ENCODE measurements at regions not wholly inside any gene's neighbourhood (a gene's known extent, or its start where the extent isn't known, plus 50 kb on each side); places are given as distances from the start of the nearest gene placed in this dataset.

DNA sequence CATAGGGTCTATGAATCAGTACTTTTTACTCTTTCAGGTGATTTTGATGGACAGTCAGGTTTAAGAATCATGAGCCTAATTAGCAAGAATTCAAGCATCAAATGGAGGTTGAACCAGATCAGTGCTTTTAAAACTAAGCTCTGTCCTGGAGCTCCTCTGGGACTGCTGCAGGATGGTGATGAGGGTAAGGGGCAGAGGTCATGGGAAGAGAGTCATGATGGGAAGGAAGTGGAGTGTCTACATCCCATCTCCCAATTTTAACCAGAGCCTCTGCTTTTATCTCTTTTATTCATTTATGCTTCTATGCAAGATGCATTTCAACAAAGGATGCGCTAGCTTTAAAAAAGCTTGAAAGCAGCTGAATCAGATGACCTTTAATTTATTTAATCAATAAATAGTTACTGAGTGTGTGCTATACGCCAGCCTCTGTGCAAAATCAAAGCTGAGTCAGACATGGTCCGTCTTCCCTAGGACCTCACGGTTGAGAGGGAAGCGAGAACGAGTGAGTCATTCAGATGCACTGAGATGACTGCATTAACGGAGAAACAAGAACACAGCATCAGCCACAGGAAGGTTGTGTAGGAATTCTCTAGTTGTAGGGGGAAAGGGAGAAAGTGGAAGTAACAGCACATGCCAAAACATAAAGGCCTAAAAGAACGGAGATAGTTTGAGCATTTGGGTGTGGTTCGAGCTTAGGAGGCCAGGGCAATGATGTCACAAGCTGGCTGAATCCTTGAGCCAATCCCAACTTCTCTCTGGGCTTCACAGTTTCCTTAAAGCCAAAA is 441.6 kb upstream of the BRINP1 start:
- ChIA-PET CTCF (no interaction called here), POLR2A (no interaction called here)
- Mint-ChIP-seq H3K27ac (no peak overlapping the region), H3K27me3 (ENCODE audit: low read depth) (no peaks in the 10 kb centered on the region), H3K36me3 (no peaks in the 10 kb centered on the region), H3K4me1 (peaks cover 35% of the 10 kb centered on the region), H3K4me3 (no peak overlapping the region), H3K9me3 (no peaks in the 10 kb centered on the region)
- ATAC-seq, result no peak
- TF ChIP-seq, protein P1, sequence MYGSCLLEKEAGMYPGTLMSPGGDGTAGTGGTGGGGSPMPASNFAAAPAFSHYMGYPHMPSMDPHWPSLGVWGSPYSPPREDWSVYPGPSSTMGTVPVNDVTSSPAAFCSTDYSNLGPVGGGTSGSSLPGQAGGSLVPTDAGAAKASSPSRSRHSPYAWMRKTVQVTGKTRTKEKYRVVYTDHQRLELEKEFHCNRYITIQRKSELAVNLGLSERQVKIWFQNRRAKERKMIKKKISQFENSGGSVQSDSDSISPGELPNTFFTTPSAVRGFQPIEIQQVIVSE (CRISPR knock-in tag; IDR thresholded peaks at IDR 0.05; ENCODE audit: borderline replicate concordance), result no peak
- TF ChIP-seq, protein P2, sequence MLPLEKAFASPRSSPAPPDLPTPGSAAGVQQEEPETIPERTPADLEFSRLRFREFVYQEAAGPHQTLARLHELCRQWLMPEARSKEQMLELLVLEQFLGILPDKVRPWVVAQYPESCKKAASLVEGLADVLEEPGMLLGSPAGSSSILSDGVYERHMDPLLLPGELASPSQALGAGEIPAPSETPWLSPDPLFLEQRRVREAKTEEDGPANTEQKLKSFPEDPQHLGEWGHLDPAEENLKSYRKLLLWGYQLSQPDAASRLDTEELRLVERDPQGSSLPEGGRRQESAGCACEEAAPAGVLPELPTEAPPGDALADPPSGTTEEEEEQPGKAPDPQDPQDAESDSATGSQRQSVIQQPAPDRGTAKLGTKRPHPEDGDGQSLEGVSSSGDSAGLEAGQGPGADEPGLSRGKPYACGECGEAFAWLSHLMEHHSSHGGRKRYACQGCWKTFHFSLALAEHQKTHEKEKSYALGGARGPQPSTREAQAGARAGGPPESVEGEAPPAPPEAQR (CRISPR knock-in tag; IDR thresholded peaks at IDR 0.05), result no peak
- TF ChIP-seq, protein P3, sequence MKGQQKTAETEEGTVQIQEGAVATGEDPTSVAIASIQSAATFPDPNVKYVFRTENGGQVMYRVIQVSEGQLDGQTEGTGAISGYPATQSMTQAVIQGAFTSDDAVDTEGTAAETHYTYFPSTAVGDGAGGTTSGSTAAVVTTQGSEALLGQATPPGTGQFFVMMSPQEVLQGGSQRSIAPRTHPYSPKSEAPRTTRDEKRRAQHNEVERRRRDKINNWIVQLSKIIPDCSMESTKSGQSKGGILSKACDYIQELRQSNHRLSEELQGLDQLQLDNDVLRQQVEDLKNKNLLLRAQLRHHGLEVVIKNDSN (CRISPR knock-in tag; IDR thresholded peaks at IDR 0.05), result no peak
- TF ChIP-seq, protein P4, sequence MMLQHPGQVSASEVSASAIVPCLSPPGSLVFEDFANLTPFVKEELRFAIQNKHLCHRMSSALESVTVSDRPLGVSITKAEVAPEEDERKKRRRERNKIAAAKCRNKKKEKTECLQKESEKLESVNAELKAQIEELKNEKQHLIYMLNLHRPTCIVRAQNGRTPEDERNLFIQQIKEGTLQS (CRISPR knock-in tag; conservative IDR thresholded peaks at IDR 0.05), result no peak
- TF ChIP-seq ZNF396 (CRISPR knock-in tag; IDR thresholded peaks at IDR 0.05; ENCODE audit: borderline replicate concordance) (no peak), PRRX2 (CRISPR knock-in tag; IDR thresholded peaks at IDR 0.05) (no peak), IRF2 (CRISPR knock-in tag; IDR thresholded peaks at IDR 0.05; ENCODE audit: borderline replicate concordance, low read depth) (no peak), NR3C1 (CRISPR knock-in tag; conservative IDR thresholded peaks at IDR 0.05; ENCODE audit: low read depth) (no peak), ZNF317 (CRISPR knock-in tag; IDR thresholded peaks at IDR 0.05; ENCODE audit: borderline replicate concordance, low read depth) (no peak), TCF7 (CRISPR knock-in tag; IDR thresholded peaks at IDR 0.05; ENCODE audit: low read depth) (no peak)
- TF ChIP-seq, protein P5, sequence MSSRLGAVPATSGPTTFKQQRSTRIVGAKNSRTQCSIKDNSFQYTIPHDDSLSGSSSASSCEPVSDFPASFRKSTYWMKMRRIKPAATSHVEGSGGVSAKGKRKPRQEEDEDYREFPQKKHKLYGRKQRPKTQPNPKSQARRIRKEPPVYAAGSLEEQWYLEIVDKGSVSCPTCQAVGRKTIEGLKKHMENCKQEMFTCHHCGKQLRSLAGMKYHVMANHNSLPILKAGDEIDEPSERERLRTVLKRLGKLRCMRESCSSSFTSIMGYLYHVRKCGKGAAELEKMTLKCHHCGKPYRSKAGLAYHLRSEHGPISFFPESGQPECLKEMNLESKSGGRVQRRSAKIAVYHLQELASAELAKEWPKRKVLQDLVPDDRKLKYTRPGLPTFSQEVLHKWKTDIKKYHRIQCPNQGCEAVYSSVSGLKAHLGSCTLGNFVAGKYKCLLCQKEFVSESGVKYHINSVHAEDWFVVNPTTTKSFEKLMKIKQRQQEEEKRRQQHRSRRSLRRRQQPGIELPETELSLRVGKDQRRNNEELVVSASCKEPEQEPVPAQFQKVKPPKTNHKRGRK (CRISPR knock-in tag; IDR thresholded peaks at IDR 0.05; ENCODE audit: borderline replicate concordance), result no peak
- DNase-seq (ENCODE audit: low spot score), result no peak

DNA sequence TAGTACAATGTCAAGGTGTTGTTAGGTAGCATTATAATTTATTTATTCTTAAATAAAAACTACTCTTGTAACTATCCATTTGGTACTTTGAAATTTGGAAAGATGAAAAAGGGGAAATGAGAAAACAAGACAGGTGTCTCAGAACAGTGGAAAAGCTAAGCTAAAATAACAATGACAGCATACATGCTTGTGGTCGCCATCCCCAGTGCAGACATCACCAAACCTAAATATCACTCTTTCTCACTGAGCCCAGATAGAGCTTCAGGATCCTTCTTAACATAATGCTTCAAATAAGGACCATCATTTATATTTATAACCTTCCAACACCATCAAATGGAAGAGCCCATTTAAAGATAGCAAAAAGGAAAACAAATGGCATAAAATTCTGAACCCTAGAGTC is 434.4 kb upstream of the BRINP1 start:
- H3K4me1 Mint-ChIP-seq, result peaks cover 6% of the 10 kb centered on the region; the same call in 1 of the 2 replicates
- H3K4me3 Mint-ChIP-seq, result no peak overlapping the region
- DNase-seq (ENCODE audit: low spot score) (no peak), ATAC-seq (no peak)
- H3K9me3 Mint-ChIP-seq, result no peaks in the 10 kb centered on the region
- H3K36me3 Mint-ChIP-seq, result no peaks in the 10 kb centered on the region
- TF ChIP-seq, protein P6, sequence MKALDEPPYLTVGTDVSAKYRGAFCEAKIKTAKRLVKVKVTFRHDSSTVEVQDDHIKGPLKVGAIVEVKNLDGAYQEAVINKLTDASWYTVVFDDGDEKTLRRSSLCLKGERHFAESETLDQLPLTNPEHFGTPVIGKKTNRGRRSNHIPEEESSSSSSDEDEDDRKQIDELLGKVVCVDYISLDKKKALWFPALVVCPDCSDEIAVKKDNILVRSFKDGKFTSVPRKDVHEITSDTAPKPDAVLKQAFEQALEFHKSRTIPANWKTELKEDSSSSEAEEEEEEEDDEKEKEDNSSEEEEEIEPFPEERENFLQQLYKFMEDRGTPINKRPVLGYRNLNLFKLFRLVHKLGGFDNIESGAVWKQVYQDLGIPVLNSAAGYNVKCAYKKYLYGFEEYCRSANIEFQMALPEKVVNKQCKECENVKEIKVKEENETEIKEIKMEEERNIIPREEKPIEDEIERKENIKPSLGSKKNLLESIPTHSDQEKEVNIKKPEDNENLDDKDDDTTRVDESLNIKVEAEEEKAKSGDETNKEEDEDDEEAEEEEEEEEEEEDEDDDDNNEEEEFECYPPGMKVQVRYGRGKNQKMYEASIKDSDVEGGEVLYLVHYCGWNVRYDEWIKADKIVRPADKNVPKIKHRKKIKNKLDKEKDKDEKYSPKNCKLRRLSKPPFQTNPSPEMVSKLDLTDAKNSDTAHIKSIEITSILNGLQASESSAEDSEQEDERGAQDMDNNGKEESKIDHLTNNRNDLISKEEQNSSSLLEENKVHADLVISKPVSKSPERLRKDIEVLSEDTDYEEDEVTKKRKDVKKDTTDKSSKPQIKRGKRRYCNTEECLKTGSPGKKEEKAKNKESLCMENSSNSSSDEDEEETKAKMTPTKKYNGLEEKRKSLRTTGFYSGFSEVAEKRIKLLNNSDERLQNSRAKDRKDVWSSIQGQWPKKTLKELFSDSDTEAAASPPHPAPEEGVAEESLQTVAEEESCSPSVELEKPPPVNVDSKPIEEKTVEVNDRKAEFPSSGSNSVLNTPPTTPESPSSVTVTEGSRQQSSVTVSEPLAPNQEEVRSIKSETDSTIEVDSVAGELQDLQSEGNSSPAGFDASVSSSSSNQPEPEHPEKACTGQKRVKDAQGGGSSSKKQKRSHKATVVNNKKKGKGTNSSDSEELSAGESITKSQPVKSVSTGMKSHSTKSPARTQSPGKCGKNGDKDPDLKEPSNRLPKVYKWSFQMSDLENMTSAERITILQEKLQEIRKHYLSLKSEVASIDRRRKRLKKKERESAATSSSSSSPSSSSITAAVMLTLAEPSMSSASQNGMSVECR (CRISPR knock-in tag; IDR thresholded peaks at IDR 0.05; ENCODE audit: borderline replicate concordance), result no peak
- TF ChIP-seq KAT7 (CRISPR knock-in tag; IDR thresholded peaks at IDR 0.05; ENCODE audit: borderline replicate concordance) (no peak), ZBTB21 (CRISPR knock-in tag; IDR thresholded peaks at IDR 0.05; ENCODE audit: borderline replicate concordance) (no peak)
- TF ChIP-seq, protein P7, sequence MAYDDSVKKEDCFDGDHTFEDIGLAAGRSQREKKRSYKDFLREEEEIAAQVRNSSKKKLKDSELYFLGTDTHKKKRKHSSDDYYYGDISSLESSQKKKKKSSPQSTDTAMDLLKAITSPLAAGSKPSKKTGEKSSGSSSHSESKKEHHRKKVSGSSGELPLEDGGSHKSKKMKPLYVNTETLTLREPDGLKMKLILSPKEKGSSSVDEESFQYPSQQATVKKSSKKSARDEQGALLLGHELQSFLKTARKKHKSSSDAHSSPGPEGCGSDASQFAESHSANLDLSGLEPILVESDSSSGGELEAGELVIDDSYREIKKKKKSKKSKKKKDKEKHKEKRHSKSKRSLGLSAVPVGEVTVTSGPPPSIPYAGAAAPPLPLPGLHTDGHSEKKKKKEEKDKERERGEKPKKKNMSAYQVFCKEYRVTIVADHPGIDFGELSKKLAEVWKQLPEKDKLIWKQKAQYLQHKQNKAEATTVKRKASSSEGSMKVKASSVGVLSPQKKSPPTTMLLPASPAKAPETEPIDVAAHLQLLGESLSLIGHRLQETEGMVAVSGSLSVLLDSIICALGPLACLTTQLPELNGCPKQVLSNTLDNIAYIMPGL (CRISPR knock-in tag; IDR thresholded peaks at IDR 0.05), result no peak
- ChIA-PET CTCF (interaction anchor here (1.9 kb wide), 1 partner anchor 165 kb away, joined by 5 read pairs; no protein-coding TSS in a partner anchor), POLR2A (no interaction called here)
- no peaks in the 10 kb centered on the region for H3K27me3 Mint-ChIP-seq (ENCODE audit: low read depth)
- H3K27ac Mint-ChIP-seq, result no peak overlapping the region
